GM18868 (cell line): ENCODE measurements at regions not wholly inside any gene's neighbourhood (a gene's known extent, or its start where the extent isn't known, plus 50 kb on each side); places are given as distances from the start of the nearest gene placed in this dataset.
"Not testable (repeated sequence)": the region's sequence is repeated elsewhere in the genome, so short reads cannot be mapped to it uniquely, and the experiment has no call there.

Experiments
- ATAC-seq: cut with Tn5 transposase; IDR thresholded peaks from one replicate; pipeline ENCODE4 v1.9.1; 2021; ENCODE audit warnings: mild to moderate bottlenecking, moderate library complexity; ENCODE audit not compliant: unreplicated experiment

DNA sequence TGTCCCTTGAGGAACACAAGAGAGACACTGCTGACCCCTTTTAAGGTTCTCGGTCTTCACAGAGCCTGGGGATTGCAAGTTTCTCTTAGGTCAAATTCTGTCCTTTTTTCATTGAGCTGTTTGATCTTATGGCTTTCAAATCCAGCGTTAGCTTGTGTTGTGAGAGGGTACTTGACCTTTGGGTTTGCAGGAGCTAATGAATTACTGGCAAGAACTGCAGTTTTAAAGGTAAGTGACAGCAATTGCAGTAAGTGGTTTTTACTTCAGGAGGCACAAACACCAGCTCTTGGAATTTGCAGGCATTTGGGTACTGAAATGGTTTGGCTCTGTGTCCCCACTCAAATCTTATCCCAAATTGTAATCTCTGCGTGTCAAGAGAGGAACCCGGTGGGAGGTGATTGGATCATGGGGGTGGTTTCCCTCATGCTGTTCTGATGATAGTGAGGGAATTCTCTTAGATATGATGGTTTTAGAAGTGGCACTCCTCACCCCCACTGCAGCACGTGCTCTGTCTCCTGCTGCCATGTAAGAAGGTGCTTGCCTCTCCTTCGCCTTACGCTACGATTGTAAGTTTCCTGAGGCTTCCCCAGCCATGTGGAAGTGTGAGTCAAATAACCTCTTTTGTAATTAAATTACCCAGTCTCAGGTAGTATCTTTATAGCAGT, 134.5 kb upstream of the LYPLAL1 start:
- no peak for ATAC-seq

DNA sequence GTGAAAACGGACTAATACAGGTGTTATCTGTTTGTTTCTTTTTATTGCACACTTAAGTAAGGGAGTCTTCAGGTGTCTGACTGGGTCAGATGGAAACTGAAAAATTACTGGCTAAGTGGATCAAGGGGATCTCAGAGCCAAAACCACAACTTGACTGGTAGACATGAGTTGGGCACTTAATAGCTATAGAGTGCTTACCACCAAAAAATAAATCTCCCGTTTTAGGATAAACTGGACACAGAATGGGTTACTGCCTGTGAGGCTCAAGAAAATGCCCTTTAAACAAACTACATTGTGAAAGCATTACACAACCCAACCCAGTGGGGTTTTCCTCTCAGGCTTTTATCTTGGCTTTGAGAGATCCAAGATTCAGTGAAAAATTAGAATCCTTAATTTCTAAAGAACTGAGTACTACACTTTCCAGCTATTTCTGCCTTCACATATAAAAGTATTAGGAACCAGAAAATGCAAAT, 134.0 kb upstream of the LYPLAL1 start:
- ATAC-seq = no peak

DNA sequence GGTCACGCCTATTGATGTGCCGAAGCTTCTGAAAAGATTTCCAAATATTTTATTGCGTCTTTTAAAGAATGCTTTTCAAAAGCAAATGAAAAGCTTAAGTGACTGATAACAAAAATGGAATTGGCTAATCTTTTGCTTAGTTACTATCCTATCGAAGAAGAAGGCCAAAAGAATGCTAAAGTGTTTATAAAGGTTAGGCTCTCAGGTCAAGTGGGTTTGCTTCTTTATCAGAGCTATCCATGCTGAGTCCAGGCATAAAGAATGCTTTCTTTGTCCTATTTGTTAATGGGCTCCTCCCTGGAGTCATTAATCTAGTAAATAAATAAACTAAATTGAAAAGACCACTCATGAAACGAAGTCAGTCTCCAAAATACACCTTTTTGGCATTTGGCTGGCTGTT, 133.4 kb upstream of the LYPLAL1 start:
- ATAC-seq = no peak

DNA sequence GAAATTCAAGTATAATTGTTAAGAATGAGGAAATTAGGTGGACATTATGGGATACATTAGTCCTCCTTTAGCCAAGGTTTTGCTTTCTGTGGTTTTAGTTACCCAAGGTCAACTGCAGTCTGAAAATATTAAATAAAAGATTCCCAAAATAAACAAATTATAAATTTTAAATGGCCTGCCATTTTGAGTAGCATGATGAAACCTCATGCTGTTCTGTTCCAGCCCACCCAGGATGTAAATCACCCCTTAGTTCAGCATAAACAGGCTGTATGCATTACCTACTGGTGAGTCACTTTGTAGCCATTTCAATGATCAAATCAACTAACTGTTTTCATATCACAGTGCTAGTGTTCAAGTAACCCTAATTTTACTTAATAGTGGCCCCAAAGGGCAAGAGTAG, 132.5 kb upstream of the LYPLAL1 start:
- no peak for ATAC-seq

DNA sequence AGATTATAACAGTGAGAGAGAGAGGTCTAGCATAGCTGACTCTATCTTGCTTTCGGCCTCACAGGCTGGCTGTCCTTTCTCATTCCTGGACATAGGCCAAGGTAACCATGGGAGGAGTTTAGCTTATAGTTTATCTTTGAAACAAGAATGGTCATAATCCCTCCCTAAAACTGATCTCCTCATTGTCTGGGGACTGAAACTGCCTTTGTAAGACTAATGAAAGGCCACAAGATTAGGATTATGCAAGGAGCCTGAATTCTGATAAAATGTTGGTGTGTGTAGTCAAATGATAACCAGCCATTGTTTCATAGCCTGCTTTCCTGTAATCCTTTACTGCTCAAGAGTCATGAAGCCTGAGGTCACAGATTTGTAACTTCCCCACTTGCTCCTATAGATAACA, 131.9 kb upstream of the LYPLAL1 start:
- ATAC-seq = no peak

- no peak for ATAC-seq
Observed at GRCh38 chr1:219042769-219043168, 130.9 kb upstream of the LYPLAL1 start.

GRCh38 chr1:219045246-219045645, 128.4 kb upstream of the LYPLAL1 start:
- ATAC-seq = no peak

DNA sequence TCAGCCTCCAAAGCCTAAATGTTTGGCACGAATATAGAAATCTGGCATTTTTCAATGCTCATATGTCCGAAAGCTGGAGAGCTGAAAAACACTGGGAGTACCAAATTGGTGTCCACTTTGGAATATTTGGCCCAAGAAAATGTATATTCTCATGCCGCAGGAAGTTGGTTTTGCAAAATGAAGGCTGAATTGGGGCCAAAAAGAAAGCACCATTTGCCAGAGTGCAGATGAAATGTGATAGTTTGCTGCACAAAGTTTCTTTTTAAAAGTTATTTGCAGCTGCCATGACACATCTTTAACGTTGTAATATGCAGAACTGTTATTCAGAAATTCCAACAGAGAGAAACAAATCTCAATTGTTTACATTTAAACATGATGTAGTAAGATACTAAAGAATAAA, 124.2 kb upstream of the LYPLAL1 start:
- ATAC-seq = no peak

GRCh38 chr1:219050086-219050821, 123.4 kb upstream of the LYPLAL1 start:
- no peak for ATAC-seq

DNA sequence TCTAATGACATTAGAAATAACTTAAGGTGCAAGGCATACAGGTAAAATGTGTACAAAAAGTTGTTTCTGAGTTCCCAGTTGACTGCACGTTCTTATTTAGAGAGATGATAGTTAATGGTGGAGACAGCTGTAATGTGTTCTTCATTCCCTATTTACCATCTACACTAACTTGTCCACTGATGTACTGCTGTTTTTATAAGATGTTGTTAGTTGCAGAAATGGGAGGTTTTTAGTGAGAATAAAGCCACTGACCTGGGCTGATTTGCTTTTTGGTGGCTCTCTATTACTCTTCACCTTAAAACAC, 122.9 kb upstream of the LYPLAL1 start:
- ATAC-seq = no peak

DNA sequence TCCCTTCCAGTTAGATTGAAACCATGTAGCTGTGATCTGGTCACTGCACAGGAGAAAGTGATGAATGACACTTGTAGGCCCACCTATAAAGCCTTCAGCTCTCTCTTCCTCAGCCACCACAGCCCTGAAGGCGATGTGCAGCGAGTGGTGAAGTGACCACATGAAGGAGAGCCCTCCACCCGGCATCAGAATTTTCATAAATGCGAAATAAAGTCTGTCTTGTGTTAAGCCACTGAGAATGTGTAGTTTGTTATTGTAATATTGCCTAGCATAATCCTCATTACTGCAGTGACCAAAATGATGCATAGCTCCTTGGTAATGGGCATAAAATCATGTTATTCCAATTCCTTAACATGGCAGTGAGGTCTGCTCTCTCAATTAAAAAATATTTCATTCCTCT, 122.1 kb upstream of the LYPLAL1 start:
- no peak for ATAC-seq

DNA sequence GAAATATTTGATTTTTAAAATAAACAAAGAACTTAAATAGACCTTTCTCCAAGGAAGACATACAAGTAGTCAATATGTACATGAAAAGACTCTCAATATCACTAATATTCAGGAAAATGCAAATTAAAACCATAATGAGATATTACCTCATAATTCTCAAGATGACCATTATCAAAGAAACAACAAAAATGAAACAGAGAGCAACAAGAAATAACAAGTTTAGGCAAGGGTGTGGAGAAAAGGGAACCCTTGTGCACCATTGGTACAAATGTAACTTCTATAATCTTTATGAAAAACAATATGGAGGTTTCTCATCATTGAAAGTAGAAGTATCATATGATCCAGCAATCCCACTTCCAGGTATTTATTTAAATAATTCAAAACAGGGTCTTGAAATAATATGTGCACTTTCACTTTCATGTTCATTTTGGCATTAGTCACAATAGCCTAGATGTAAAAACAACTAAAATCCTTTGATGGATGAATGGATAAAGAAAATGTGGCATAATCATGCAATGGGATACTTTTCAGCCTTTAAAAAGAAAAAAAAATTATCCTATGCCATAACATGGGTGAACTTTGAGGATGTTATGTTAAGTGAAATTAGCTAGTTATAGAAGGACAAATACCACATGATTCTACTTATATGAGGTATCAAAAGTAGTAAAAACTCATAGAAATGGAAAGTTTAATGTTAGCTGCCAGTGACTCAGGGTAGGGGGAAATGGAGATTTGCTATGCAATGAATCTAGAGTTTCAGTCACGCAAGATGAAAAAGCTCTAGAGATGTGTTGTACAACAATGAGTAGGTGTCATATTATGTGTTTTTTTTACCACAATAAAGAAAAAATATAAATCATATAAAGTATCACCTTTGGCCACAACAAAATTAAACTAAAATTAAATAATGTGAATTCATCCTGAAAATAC, 114.5 kb upstream of the LYPLAL1 start:
- ATAC-seq = peak; percentile 44

- ATAC-seq = no peak
Observed at GRCh38 chr1:219060798-219061197, 112.9 kb upstream of the LYPLAL1 start.

DNA sequence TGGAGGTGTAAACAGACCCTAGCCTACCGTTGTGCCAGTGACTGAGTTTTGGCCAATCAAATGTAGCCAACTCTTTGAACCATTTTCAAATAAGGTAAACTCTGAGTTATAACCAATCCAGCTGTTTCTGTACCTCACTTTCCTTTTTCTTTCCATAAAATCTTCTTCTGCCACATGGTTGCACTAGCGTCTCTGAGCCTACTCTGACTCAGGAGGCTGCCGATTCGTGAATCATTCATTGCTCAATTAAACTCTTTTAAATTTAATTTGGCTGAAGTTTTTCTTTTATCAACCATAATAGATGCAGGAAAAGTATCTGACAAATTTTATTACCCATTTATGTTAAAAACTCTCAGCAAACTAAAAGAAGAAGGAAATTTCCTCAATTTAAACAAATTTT, 111.5 kb upstream of the LYPLAL1 start:
- ATAC-seq = no peak

DNA sequence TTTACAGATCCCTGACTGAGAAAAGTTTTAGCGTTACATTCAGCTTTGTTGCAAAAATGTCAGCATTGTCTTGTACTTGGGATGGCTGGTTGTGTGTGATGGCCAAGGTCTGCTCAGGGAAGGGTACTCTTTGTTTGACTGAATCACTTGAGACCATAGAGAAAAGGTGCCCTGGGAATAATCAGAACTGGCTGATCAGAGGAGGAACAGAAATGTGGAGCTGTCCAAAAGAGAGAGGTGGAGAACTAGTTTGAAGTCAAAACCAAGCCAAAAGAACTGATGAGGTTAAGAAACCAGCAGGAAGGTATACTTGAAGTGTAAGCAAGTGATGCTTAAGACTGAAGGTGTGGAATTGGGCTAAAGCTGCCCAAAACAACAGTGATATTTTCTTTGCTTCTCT, 107.6 kb upstream of the LYPLAL1 start:
- ATAC-seq = no peak

GRCh38 chr1:219066631-219067349, 106.9 kb upstream of the LYPLAL1 start:
- ATAC-seq = peak; percentile 71

GRCh38 chr1:219067350-219067712, 106.3 kb upstream of the LYPLAL1 start:
- no peak for ATAC-seq

GRCh38 chr1:219070395-219070794, 103.3 kb upstream of the LYPLAL1 start:
- ATAC-seq = not testable (repeated sequence)

GRCh38 chr1:219071209-219071608, 102.5 kb upstream of the LYPLAL1 start:
- no peak for ATAC-seq

GRCh38 chr1:219072329-219072728, 101.3 kb upstream of the LYPLAL1 start:
- no peak for ATAC-seq

DNA sequence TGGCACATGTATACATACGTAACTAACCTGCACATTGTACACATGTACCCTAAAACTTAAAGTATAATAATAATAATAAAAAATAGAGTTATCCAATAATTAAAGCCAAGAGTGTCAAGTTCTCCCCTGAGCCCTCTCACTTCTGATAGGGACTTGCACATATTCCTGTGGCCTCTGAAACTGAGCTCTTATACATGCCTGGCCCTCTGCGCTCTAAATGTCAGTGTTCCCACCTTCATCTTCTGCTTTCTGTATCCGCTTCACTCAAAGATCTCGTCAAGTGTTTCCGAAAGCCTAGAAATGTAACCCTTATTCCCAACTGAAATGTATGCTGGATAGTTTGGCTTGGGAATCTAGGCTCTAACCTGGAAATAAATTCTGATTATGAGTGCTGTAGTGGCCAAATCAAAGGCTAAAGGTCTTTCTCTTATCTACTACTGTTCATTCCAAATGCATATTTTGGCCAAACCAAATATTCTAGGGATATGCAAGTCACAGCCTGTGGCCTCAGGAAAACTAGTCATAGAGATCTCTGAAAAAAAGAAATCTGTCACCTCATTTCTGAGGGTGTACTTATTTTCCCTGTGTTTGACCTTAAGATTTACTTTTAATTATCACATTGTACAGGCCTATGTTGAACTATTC, 99.5 kb upstream of the LYPLAL1 start:
- no peak for ATAC-seq
